Astrocyte of the spinal cord (primary cell): ENCODE measurements at regions not wholly inside any gene's neighbourhood (a gene's known extent, or its start where the extent isn't known, plus 50 kb on each side); places are given as distances from the start of the nearest gene placed in this dataset.

Experiments used
- DNase-seq: peaks from one replicate; pipeline ENCODE4 v3.0.0; 2011; ENCODE audit warnings: low read depth, low spot score
- H3K4me3 ChIP-seq: 2 replicates; pipeline ENCODE4 v1.5.1; 2011; ENCODE audit warnings: low read depth, mild to moderate bottlenecking, low read length, moderate library complexity
- CTCF ChIP-seq: IDR thresholded peaks from 2 replicates; pipeline ENCODE4 v1.5.1; 2012; ENCODE audit warnings: low read depth, mild to moderate bottlenecking, low read length, inconsistent platforms
- in situ Hi-C: cut with HindIII; loops from 2 replicates; pipeline ENCODE4 v1.10.0; 2017; ENCODE audit warnings: low sequenced_read_pairs

GRCh38 chr11:70743941-70744351 is 345.6 kb downstream of the CTTN start:
- in situ Hi-C loops, result no loop called here
- TF ChIP-seq CTCF, result no peak

GRCh38 chr11:70744396-70745185 is 346.3 kb downstream of the CTTN start:
- no peak for DNase-seq
- in situ Hi-C loops, result no loop called here

More at GRCh38 chr11:70743941-70744351, 345.6 kb downstream of the CTTN start:
- no peak overlapping the region for H3K4me3 ChIP-seq
- DNase-seq, result no peak

DNA sequence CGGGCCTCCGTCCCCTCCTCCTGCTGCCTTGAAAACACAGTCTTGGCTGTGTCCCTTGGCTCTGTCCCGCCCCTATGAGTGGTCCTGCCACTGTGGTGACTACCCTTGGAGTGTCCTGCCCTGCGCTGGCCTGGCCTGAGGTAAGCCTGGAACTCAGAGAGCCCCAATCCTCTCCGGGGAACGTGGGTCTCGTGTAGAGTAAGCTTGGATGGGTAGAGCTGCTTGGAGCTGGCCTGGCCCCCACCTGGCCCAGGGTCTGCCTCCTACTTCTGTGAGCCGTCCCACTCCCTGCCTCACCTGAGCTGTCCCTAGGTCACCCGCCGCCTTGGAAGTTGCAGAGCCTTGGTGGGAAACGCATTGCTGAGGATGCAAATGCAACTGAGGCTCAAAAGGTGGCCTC is 347.1 kb downstream of the CTTN start:
- TF ChIP-seq CTCF, result no peak
- in situ Hi-C loops, result no loop called here

More at GRCh38 chr11:70744396-70745185, 346.3 kb downstream of the CTTN start:
- no peak overlapping the region for H3K4me3 ChIP-seq
- no peak for TF ChIP-seq CTCF

DNA sequence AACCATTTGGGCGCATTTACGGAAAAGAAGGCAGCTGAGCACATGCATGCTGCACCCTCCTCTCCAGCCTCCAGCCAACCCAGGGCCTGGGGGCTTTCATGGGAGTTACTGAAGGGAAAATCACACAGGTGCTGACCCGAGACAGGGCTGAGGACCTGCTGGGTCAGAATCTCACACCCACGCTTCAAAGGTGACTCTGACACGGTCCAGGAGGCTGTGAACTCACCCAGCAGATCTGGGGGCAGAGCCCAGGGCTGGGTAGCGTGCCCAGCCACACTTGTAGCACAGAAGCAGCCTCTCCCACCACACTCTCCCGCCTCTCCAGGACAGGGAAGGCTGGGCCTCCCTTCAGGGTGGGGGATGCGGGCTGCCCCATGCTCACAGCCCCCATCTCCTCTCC is 347.6 kb downstream of the CTTN start:
- DNase-seq, result no peak
- in situ Hi-C loops, result no loop called here

More for the DNA sequence above, 347.1 kb downstream of the CTTN start:
- no peak overlapping the region for H3K4me3 ChIP-seq
- DNase-seq, result no peak

GRCh38 chr11:70746351-70746750 is 348.0 kb downstream of the CTTN start:
- in situ Hi-C loops, result no loop called here
- no peak for DNase-seq
- no peak for TF ChIP-seq CTCF
- H3K4me3 ChIP-seq, result no peak overlapping the region

More for the DNA sequence above, 347.6 kb downstream of the CTTN start:
- no peak for TF ChIP-seq CTCF
- H3K4me3 ChIP-seq, result no peak overlapping the region

GRCh38 chr11:70747285-70747684 is 349.0 kb downstream of the CTTN start:
- H3K4me3 ChIP-seq, result no peak overlapping the region
- no peak for DNase-seq
- in situ Hi-C loops, result no loop called here
- no peak for TF ChIP-seq CTCF
